K562 (cell line): ENCODE measurements at regions not wholly inside any gene's neighbourhood (a gene's known extent, or its start where the extent isn't known, plus 50 kb on each side); places are given as distances from the start of the nearest gene placed in this dataset.

Experiments
- NONO ChIP-seq, 2 experiments: fragments of 200-400 bp in 1 of 2; fragments of 450-650 bp in 1 of 2; formaldehyde crosslinking in 1 of 2; IDR thresholded peaks; 2 replicates each; pipeline ENCODE4 v1.6.1; 2017; ENCODE audit warnings: low read depth in 2 of 2, mild to moderate bottlenecking in 2 of 2, moderate library complexity in 2 of 2, low read length in 1 of 2
- TF ChIP-seq, protein P1 (sequence below): fragments of 250-450 bp; sonication (Bioruptor Pico); IDR thresholded peaks from 2 replicates; pipeline ENCODE4 v1.8.0; 2021; ENCODE audit warnings: moderate library complexity, mild to moderate bottlenecking, inconsistent platforms

DNA sequence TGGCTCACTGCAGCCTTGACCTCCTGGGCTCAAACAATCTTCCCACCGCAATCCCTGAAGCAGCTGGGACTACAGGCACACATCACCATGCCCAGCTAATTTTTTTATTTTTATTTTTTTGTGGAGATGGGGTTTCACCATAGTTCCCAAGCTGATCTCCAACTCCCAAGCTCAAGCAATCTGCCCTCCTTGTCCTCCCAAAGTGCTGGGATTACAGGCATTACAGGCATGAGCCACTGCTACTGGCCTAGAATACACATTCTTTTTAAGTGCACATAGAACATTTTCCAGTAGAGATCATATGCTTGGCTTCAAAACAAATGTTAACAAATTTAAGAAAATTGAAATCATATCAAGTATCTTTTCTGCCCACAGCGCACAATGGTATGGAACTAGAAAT, 176.8 kb upstream of the MARCKS start:
- TF ChIP-seq NONO (IDR thresholded peaks at IDR 0.05; ENCODE audit: low read depth in 2 of 2, low read length in 1 of 2): no peak
- TF ChIP-seq, protein P1, sequence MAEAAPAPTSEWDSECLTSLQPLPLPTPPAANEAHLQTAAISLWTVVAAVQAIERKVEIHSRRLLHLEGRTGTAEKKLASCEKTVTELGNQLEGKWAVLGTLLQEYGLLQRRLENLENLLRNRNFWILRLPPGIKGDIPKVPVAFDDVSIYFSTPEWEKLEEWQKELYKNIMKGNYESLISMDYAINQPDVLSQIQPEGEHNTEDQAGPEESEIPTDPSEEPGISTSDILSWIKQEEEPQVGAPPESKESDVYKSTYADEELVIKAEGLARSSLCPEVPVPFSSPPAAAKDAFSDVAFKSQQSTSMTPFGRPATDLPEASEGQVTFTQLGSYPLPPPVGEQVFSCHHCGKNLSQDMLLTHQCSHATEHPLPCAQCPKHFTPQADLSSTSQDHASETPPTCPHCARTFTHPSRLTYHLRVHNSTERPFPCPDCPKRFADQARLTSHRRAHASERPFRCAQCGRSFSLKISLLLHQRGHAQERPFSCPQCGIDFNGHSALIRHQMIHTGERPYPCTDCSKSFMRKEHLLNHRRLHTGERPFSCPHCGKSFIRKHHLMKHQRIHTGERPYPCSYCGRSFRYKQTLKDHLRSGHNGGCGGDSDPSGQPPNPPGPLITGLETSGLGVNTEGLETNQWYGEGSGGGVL (CRISPR knock-in tag): no peak
